ENCODE measurements at regions not wholly inside any gene's neighbourhood (a gene's known extent, or its start where the extent isn't known, plus 50 kb on each side); places are given as distances from the start of the nearest gene placed in this dataset.

- no peak for TF ChIP-seq CTCF (IDR thresholded peaks at IDR 0.05)
- TF ChIP-seq POLR2A (IDR thresholded peaks at IDR 0.05) = no peak
Observed at GRCh38 chr1:221290669-221291068, 411.4 kb downstream of the HLX start.

Measured in body of pancreas (tissue), 4 donors.